ENCODE measurements at regions not wholly inside any gene's neighbourhood (a gene's known extent, or its start where the extent isn't known, plus 50 kb on each side); places are given as distances from the start of the nearest gene placed in this dataset.
"Not testable (repeated sequence)": the region's sequence is repeated elsewhere in the genome, so short reads cannot be mapped to it uniquely, and the experiment has no call there.

- intact Hi-C loops (cut with micrococcal nuclease) = no loop called here
Observed at GRCh38 chrY:12358337-12358736, 342.7 kb upstream of the USP9Y start.

- intact Hi-C loops (cut with micrococcal nuclease) = no loop called here
Observed at GRCh38 chrY:12359867-12360266, 341.2 kb upstream of the USP9Y start.

DNA sequence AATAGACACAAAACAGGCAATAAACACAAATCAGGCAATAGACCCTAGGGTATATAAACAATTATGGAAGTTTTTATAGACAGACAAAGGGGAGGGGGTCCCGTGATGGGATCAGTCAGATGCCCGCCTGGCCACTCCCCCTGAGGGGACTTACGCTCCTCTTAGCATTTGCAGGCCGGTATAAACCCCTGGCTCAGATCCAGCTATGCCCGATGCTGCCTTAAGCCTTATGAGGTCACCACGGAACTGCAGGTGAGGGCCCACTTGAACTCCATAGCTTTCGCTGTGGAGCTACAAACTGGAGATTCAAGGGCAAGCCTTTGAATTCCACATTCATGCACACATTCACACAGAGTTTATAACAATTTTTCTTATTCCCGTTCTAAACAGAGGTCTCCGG lies 340.5 kb upstream of the USP9Y start:
- intact Hi-C loops (cut with micrococcal nuclease) = no loop called here

DNA sequence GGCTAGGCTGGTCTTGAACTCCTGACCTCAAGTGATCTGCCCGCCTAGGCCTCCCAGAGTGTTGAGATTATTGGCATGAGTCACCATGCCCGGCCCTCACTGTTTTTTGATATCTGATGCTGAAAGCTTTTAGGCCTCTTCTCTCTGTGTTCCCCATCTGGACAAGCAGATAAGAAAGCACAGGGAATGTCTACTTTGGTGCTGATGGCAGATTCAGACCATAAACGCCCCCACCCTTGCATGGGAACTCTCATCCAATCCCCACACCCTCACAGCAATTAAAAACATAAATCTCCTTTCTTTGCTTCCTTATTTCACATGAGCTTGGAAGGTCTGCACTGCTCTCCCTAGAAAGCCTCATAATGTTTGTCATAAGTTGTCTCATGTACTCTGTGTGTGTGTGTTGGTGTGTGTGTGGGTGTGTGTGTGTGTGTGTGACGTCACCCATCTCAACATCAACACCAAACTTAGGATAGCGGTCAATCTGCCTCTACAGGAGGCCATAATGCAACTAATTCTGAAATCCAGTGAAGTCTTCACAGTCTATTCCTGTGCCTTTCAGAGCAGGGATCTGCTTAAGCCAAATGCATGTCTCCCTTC lies 335.6 kb upstream of the USP9Y start:
- intact Hi-C loops (cut with micrococcal nuclease) = no loop called here

DNA sequence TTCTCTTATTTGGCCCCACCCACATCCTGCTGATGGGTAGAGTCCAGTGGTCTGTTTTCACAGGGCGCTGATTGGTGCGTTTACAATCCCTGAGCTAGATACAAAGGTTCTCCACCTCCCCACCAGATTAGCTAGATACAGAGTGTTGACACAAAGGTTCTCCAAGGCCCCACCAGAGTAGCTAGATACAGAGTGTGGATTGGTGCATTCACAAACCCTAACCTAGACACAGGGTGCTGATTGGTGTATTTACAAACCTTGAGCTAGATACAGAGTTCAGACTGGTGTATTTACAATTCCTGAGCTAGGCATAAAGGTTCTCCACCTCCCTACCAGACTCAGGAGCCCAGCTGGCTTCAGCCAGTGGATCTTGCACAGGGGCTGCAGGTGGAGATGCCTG lies 326.4 kb upstream of the USP9Y start:
- intact Hi-C loops (cut with micrococcal nuclease) = not testable (repeated sequence)

- intact Hi-C loops (cut with micrococcal nuclease) = not testable (repeated sequence)
Observed at GRCh38 chrY:12391655-12392559, 309.1 kb upstream of the USP9Y start.

- intact Hi-C loops (cut with micrococcal nuclease) = no loop called here
Observed at GRCh38 chrY:12393190-12393589, 307.8 kb upstream of the USP9Y start.

DNA sequence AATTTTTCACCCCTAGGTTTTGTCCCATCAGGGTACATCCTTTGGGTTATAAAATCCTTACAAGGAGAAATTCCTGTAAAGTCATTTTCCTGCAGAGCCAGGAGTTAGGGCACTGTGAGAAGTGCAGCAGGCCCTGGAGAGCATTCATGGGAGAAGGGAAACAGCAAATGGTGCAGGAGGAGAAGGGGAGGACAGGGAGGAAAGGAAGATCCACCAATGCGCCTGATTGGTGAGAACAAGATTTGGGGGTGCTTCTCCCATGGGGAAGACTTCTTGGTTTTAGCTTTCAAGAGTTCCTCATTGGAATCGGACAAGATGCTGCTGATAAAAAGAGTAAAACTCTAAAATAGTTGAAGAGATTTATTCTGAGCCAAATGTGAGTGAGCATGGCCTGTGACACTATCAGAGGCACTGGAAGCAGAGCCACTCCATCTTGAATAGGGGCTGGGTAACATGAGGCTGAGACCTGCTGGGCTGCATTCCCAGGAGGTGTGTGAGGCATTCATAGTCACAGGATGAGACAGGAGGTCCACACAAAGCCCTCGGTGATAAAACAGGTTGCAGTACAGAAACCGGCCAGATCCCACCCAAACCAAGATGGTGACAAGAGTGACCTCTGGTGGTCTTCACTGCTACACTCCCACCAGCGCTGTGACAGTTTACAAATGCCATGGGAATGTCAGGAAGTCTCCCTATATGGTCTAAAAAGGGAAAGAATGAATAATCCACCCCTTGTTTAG lies 305.5 kb upstream of the USP9Y start:
- intact Hi-C loops (cut with micrococcal nuclease) = not testable (repeated sequence)

DNA sequence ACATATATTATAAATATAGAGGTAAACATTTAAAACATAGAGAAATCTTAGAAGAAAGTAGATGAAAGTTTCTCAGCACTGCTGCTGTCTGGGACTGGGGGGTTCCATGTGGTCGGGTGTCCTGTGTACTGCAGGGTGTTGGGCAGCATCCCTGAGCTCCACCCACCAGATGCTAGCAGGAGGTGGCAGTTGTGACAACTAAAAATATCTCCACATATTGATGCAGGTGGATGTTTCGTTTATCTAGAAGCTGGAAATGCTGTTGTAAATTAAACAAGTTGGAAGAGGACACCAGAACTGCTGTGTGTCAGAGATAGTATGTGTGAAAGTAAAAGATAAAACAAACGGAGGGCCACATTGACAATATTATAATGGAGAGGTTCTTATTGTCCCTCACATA lies 297.1 kb upstream of the USP9Y start:
- intact Hi-C loops (cut with micrococcal nuclease) = no loop called here

DNA sequence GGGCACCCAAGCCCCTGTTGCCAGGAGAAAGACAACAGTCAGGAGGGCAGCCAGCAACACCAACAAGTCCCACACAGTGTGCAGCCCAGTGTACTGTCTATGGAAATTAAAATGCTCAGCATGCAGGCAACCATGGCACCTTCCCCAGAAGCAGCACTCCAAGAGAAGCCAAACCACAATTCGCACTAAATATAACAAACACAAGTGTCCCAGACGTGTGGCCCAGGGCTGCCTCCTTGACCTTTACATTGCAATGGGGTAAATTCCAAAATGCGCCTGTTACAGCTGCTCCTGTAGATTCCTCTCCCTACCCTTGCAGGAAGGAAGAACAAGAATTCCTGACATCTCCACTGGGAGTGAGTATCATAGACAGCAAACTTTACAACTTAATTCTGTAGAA lies 292.8 kb upstream of the USP9Y start:
- intact Hi-C loops (cut with micrococcal nuclease) = no loop called here

GRCh38 chrY:12410696-12411095 lies 290.3 kb upstream of the USP9Y start:
- intact Hi-C loops (cut with micrococcal nuclease) = no loop called here

GRCh38 chrY:12421072-12421787 lies 279.8 kb upstream of the USP9Y start:
- intact Hi-C loops (cut with micrococcal nuclease) = no loop called here

DNA sequence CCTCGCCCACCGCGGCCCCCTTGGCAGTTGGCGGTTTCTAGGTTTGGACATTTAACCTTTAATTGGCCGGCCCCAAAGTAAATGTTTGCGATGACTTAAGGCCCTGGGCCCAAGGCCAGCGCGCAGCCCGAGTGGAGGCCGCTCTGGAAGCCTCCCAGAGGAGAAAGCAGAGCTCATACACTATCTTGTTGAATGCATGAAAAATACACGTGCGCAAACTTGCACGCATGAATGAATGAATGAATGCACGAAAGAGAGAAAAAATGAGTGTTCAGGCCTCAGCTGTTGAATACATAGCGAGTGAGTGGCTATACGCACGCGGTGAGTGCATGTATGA lies 279.3 kb upstream of the USP9Y start:
- intact Hi-C loops (cut with micrococcal nuclease) = no loop called here

GRCh38 chrY:12422536-12422935 lies 278.5 kb upstream of the USP9Y start:
- intact Hi-C loops (cut with micrococcal nuclease) = no loop called here

DNA sequence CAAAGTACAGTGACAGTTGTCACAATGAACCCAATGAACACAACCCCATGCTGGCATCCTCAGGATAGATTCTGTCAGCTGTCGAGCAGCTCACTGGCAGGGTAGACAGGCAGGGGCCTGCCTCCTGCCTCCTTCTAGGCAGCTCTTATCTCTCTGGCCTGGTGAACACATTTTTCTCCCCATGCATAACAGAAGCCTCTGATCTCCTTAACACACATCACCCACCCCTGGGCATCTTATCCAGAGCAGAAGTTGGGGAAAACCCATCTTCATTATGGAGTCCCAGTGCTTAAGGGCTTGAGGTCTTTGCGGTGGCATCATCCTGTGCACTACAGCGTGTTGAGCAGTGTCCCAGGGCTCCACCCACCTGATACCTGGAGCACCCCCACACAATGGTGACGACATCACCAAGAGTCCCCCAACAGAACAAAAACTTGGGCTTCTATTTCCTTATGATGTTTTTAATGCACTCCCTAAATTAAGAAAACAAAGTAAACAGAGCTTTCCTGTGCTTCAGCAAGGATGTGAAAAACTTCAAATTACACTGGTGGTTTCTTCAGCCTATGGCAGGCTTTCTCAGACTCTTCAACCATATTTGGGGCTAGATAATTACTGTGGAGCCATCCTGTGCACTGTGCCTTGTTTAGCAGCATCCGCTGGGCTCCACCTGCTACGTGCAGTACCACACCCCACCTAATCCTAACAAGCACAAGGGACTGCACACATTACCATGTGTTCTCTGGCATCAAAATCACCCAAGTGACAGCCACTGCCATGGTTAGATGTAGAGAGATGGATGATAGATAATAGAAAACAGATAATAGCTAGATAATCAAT lies 277.4 kb upstream of the USP9Y start:
- intact Hi-C loops (cut with micrococcal nuclease) = no loop called here

GRCh38 chrY:12425506-12425905 lies 275.5 kb upstream of the USP9Y start:
- intact Hi-C loops (cut with micrococcal nuclease) = no loop called here

DNA sequence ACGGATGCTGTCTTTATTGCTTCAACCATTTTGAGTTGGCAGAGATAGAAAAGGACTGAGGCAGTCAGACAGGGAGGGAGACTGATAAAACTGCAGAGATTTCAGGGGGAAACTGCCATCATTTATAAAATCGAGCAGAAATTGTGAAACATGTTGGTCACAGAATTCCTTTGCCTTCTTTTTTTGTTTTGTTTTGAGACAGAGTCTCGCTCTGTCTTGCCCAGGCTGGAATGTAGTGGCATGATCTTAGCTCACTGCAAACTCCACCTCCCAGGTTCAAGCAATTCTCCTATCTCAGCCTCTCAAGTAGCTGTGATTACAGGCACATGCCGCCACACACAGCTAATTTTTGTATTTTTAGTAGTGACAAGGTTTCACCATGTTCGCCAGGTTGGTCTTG lies 273.7 kb upstream of the USP9Y start:
- intact Hi-C loops (cut with micrococcal nuclease) = no loop called here

DNA sequence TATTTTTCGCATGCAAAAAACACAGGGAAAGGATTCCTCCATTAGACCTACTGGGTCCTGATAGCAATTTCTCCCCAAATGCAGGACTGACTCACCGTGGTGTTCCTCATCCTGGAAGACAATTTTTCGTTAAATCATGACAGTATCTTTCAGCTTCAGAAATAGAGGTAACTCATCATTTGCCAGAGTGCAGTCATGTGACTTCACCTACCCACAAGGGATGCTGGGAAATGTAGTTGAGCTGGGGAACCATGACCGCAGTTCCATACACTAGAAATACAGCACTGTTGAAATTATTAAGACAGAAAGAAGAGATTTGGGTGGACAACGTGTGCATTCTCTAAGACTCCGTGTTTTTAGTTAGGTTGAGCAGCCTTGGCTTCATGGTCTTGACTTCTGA lies 269.5 kb upstream of the USP9Y start:
- intact Hi-C loops (cut with micrococcal nuclease) = no loop called here

DNA sequence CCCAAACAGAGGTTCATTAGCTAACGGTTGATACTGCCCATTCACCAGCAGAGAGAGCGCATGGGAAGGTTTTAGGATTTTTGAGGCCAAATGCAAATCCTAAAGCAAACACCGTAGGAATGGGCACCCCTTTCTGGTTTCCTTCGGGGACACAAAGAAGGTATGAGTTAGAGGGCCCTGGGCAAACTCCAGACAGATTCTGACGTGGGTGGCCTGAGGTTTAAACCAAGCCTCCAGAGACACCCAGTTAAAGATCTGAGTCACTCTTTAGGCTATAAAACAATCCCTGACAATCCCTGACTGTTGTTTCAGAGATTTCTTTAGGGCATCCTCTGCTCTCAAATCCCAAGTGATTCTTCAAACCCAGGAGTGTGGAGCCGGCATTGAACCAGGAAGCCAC lies 262.2 kb upstream of the USP9Y start:
- intact Hi-C loops (cut with micrococcal nuclease) = not testable (repeated sequence)

DNA sequence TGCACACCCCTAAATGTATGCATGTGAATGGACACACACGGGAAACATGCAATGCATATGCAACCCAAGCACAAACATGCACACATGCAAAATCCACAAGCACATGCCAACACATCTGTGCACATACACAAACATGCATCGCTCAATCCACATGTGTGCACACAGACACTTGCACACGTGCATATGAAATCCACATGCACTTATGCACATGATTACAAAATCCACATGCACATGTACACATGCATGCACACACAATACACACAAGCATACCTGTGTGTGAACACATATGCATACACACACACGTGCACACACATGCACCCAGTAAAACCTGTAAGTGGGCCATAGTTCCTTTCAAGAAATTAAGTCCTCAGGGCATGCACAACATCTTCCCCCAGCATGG lies 256.8 kb upstream of the USP9Y start:
- intact Hi-C loops (cut with micrococcal nuclease) = no loop called here
